T-helper 17 cell (primary cell): ENCODE measurements at regions not wholly inside any gene's neighbourhood (a gene's known extent, or its start where the extent isn't known, plus 50 kb on each side); places are given as distances from the start of the nearest gene placed in this dataset.
"Not testable (repeated sequence)": the region's sequence is repeated elsewhere in the genome, so short reads cannot be mapped to it uniquely, and the experiment has no call there.

Experiments used
- ATAC-seq: fragments of 150-1000 bp; cut with Tn5 transposase; 2 replicates; pipeline ENCODE4 v1.10.0; 2021; ENCODE audit warnings: mild to moderate bottlenecking, moderate library complexity
- DNase-seq, 3 donors: peaks; one replicate each; pipeline versions ENCODE4 v3.0.0 to v3.0.0-alpha.2; 2020 to 2021
- H3K9me3 ChIP-seq: one replicate; pipeline ENCODE4 v1.7.0; 2013; ENCODE audit warnings: low read length, mild to moderate bottlenecking; ENCODE audit not compliant: control insufficient read depth, poor library complexity, severe bottlenecking
- H3K27ac Mint-ChIP-seq: one replicate; pipeline ENCODE4 v1.8.0; 2022; ENCODE audit warnings: mild to moderate bottlenecking, moderate library complexity, mixed read lengths
- H3K27me3 Mint-ChIP-seq: one replicate; pipeline ENCODE4 v1.8.0; 2022; ENCODE audit warnings: mixed read lengths
- H3K36me3 Mint-ChIP-seq: one replicate; pipeline ENCODE4 v1.8.0; 2022; ENCODE audit warnings: low read depth, mixed read lengths
- H3K4me1 Mint-ChIP-seq: one replicate; pipeline ENCODE4 v1.8.0; 2022; ENCODE audit warnings: mild to moderate bottlenecking, mixed read lengths
- H3K4me3 Mint-ChIP-seq: one replicate; pipeline ENCODE4 v1.8.0; 2022; ENCODE audit warnings: mild to moderate bottlenecking, moderate library complexity, mixed read lengths

GRCh38 chr10:80720549-80720948 lies 182.8 kb downstream of the SH2D4B start:
- no peaks in the 10 kb centered on the region for H3K36me3 Mint-ChIP-seq

GRCh38 chr10:80728354-80728753 lies 190.7 kb downstream of the SH2D4B start:
- peaks cover 28% of the 10 kb centered on the region for H3K27me3 Mint-ChIP-seq
- H3K36me3 Mint-ChIP-seq, H3K9me3 ChIP-seq, H3K4me1 Mint-ChIP-seq, DNase-seq, H3K4me3 Mint-ChIP-seq, ATAC-seq, H3K27ac Mint-ChIP-seq: not testable (repeated sequence)

More at GRCh38 chr10:80720549-80720948, 182.8 kb downstream of the SH2D4B start:
- ATAC-seq (no peak), DNase-seq (no peak)
- no peak overlapping the region for H3K4me3 Mint-ChIP-seq
- H3K4me1 Mint-ChIP-seq: peaks cover 3% of the 10 kb centered on the region
- no peak overlapping the region for H3K27ac Mint-ChIP-seq
- no peaks in the 10 kb centered on the region for H3K9me3 ChIP-seq
- peaks cover 17% of the 10 kb centered on the region for H3K27me3 Mint-ChIP-seq

GRCh38 chr10:80729896-80730295 lies 192.2 kb downstream of the SH2D4B start:
- Mint-ChIP-seq H3K27ac (no peak overlapping the region), H3K4me1 (no peaks in the 10 kb centered on the region), H3K4me3 (no peak overlapping the region), H3K27me3 (peaks cover 31% of the 10 kb centered on the region), H3K36me3 (no peaks in the 10 kb centered on the region)
- ATAC-seq (no peak), DNase-seq (no peak)
- no peaks in the 10 kb centered on the region for H3K9me3 ChIP-seq

DNA sequence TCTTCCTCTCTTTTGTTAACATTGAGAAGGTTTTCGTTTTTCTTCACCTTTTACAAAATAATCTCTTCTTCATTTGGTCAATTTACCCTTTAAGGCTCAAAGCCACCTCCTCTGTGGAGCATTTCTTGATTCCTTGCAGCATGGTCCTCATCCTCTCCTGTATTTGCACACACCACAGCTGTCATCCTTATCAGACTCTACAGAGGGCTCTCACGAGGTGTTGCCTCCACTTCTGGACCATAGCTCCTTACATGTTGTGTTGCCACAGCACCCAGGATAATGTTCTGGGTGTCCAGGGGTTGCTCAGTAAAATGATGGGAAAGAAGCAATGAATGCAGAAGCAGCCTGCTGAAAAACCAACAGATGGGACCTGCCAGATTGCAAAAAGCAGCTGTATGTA lies 192.8 kb downstream of the SH2D4B start:
- Mint-ChIP-seq H3K27ac (no peak overlapping the region), H3K27me3 (peaks cover 33% of the 10 kb centered on the region)

DNA sequence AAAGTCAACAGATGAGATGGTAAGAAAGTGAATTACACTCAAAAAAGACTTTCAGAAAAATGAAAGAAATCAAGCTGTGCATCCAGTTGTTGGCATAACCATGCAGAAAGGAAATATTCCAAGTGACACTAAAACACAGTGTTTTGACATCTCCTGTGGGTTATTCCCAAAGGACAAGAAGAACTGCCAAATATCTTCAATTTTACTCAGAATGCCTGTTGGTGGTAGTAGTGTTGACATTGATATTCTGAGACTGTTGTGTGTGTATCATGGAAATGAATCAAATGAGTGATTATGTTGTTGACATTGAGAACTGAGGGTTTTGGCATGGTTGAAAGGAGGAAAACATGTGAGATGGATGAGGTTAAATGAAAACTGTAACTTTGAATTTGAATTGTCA lies 196.9 kb downstream of the SH2D4B start:
- peaks cover 34% of the 10 kb centered on the region for H3K27me3 Mint-ChIP-seq
- no peak for ATAC-seq
- no peaks in the 10 kb centered on the region for H3K9me3 ChIP-seq
- H3K4me1 Mint-ChIP-seq: no peaks in the 10 kb centered on the region
- H3K4me3 Mint-ChIP-seq: no peak overlapping the region
- no peak overlapping the region for H3K27ac Mint-ChIP-seq
- no peak for DNase-seq
- no peaks in the 10 kb centered on the region for H3K36me3 Mint-ChIP-seq

More for the DNA sequence above, 192.8 kb downstream of the SH2D4B start:
- H3K4me3 Mint-ChIP-seq: no peak overlapping the region
- no peaks in the 10 kb centered on the region for H3K4me1 Mint-ChIP-seq
- DNase-seq: no peak
- H3K9me3 ChIP-seq: no peaks in the 10 kb centered on the region
- no peaks in the 10 kb centered on the region for H3K36me3 Mint-ChIP-seq
- ATAC-seq: no peak

DNA sequence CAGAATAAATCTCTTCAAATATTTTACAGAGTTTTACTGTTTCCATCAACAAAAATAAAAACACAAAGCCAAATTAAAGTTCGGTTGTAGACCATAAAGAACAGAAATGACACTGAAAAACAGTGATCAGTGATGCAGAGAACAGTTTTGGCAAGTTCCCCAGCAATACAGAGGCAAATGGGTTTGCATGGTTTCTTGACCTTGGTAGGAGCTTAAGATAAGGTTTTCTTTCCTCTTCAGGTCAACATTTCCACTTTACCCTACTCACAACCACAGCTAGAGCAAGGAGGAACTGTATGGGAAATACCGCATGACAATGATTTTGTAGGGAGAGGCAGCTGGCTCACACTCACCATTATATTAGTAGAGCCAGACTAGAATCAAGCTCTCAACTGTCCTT lies 199.5 kb downstream of the SH2D4B start:
- ATAC-seq (no peak), DNase-seq (no peak)
- Mint-ChIP-seq H3K36me3 (no peaks in the 10 kb centered on the region), H3K27me3 (peaks cover 34% of the 10 kb centered on the region), H3K4me1 (no peaks in the 10 kb centered on the region), H3K4me3 (no peak overlapping the region), H3K27ac (no peak overlapping the region)
- H3K9me3 ChIP-seq: no peaks in the 10 kb centered on the region

- Mint-ChIP-seq H3K36me3 (no peaks in the 10 kb centered on the region), H3K27ac (no peak overlapping the region), H3K4me1 (no peaks in the 10 kb centered on the region), H3K4me3 (no peak overlapping the region), H3K27me3 (peaks cover 29% of the 10 kb centered on the region)
- no peak for ATAC-seq
- H3K9me3 ChIP-seq: no peaks in the 10 kb centered on the region
- DNase-seq: no peak
Observed at GRCh38 chr10:80739328-80739727, 201.6 kb downstream of the SH2D4B start.

GRCh38 chr10:80739963-80740715 lies 202.4 kb downstream of the SH2D4B start:
- H3K4me3 Mint-ChIP-seq: no peak overlapping the region
- H3K27ac Mint-ChIP-seq: no peak overlapping the region
- DNase-seq (no peak), ATAC-seq (no peak)
- H3K36me3 Mint-ChIP-seq: no peaks in the 10 kb centered on the region
- no peaks in the 10 kb centered on the region for H3K4me1 Mint-ChIP-seq
- H3K27me3 Mint-ChIP-seq: peaks cover 25% of the 10 kb centered on the region
- H3K9me3 ChIP-seq: no peaks in the 10 kb centered on the region

- H3K9me3 ChIP-seq: no peaks in the 10 kb centered on the region
- DNase-seq (no peak), ATAC-seq (no peak)
- Mint-ChIP-seq H3K27me3 (peaks cover 25% of the 10 kb centered on the region), H3K36me3 (no peaks in the 10 kb centered on the region), H3K27ac (no peak overlapping the region), H3K4me1 (no peaks in the 10 kb centered on the region), H3K4me3 (no peak overlapping the region)
Observed at GRCh38 chr10:80741278-80741677, 203.6 kb downstream of the SH2D4B start.

GRCh38 chr10:80750268-80750667 lies 212.6 kb downstream of the SH2D4B start:
- no peak overlapping the region for H3K4me3 Mint-ChIP-seq

GRCh38 chr10:80751940-80752339 lies 214.2 kb downstream of the SH2D4B start:
- no peaks in the 10 kb centered on the region for H3K9me3 ChIP-seq
- Mint-ChIP-seq H3K4me3 (no peak overlapping the region), H3K27ac (no peak overlapping the region), H3K36me3 (no peaks in the 10 kb centered on the region), H3K4me1 (no peaks in the 10 kb centered on the region), H3K27me3 (peaks cover 16% of the 10 kb centered on the region)
- DNase-seq (no peak), ATAC-seq (no peak)

More at GRCh38 chr10:80750268-80750667, 212.6 kb downstream of the SH2D4B start:
- peaks cover 16% of the 10 kb centered on the region for H3K27me3 Mint-ChIP-seq
- no peaks in the 10 kb centered on the region for H3K4me1 Mint-ChIP-seq
- no peaks in the 10 kb centered on the region for H3K36me3 Mint-ChIP-seq
- H3K27ac Mint-ChIP-seq: no peak overlapping the region
- no peak for ATAC-seq
- DNase-seq: no peak
- no peaks in the 10 kb centered on the region for H3K9me3 ChIP-seq

DNA sequence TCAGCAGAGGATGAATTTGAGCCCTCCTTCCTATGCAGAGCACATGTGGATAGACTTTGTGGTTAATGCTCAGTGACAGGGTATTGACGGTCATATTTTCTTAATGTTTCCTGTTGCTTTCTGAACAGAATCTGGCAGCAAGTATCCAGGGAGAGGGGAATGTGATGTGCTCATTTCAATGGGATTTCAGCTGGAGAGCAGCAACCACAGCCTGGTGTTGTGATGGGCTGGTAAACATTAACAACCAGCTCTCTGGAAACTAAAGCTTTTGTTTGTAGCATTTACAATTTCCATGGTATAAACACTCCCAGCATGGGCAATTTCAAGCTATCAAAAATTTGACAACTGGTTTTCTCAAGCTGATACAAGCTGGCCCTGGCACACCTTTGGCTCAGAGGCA lies 215.9 kb downstream of the SH2D4B start:
- Mint-ChIP-seq H3K4me1 (no peaks in the 10 kb centered on the region), H3K4me3 (no peak overlapping the region), H3K27me3 (peaks cover 12% of the 10 kb centered on the region), H3K27ac (no peak overlapping the region), H3K36me3 (no peaks in the 10 kb centered on the region)
- ATAC-seq: no peak
- no peaks in the 10 kb centered on the region for H3K9me3 ChIP-seq
- DNase-seq: no peak

DNA sequence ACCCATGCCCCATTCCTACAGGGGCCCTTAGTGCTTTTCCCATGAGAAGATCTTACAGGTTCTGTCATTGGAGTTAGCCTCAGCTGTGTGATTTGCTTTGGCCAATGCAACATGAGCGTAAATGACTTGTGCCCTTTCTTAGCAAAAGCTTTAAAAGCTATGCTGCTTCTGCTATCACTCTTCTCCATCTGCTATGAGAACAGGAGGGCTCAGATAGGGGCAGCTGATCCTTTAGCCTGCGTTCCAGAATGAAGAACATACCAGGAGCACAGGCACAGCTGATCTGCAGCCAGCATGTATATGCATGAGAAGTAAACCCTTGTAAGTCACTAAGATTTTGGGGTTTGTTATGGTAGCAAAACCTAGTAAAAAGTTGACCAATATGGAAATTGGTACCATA lies 218.2 kb downstream of the SH2D4B start:
- Mint-ChIP-seq H3K27me3 (peaks cover 22% of the 10 kb centered on the region), H3K36me3 (peaks cover 2% of the 10 kb centered on the region), H3K27ac (no peak overlapping the region), H3K4me1 (no peaks in the 10 kb centered on the region), H3K4me3 (no peak overlapping the region)
- ATAC-seq: no peak
- DNase-seq: no peak
- H3K9me3 ChIP-seq: no peaks in the 10 kb centered on the region

- no peak overlapping the region for H3K27ac Mint-ChIP-seq
- DNase-seq: no peak
- no peaks in the 10 kb centered on the region for H3K9me3 ChIP-seq
- no peak overlapping the region for H3K4me3 Mint-ChIP-seq
- peaks cover 16% of the 10 kb centered on the region for H3K27me3 Mint-ChIP-seq
- no peak for ATAC-seq
- peaks cover 2% of the 10 kb centered on the region for H3K36me3 Mint-ChIP-seq
- H3K4me1 Mint-ChIP-seq: no peaks in the 10 kb centered on the region
Observed at GRCh38 chr10:80759693-80760092, 222.0 kb downstream of the SH2D4B start.
